BJ (cell line): ENCODE measurements at regions not wholly inside any gene's neighbourhood (a gene's known extent, or its start where the extent isn't known, plus 50 kb on each side); places are given as distances from the start of the nearest gene placed in this dataset.
"Not testable (repeated sequence)": the region's sequence is repeated elsewhere in the genome, so short reads cannot be mapped to it uniquely, and the experiment has no call there.

ENCODE experiments used
- CTCF ChIA-PET: fragments of 350-600 bp; formaldehyde crosslinking; extraction: SDS; loops from one replicate; lab custom pipeline; 2021; ENCODE audit warnings: antibody characterized with exemption, inconsistent platforms; lab: Yijun Ruan, JAX
- POLR2A ChIA-PET: fragments of 300-600 bp; sonication (Branson Sonifier 250); formaldehyde crosslinking; extraction: SDS; loops from one replicate; lab custom pipeline; 2021; ENCODE audit warnings: antibody characterized with exemption; lab: Charles Lee
- DNase-seq: peaks from one replicate; pipeline ENCODE4 v3.0.0-alpha.2; 2011; ENCODE audit warnings: low read depth
- H3K27me3 ChIP-seq: 2 replicates; pipeline ENCODE4 v1.6.0; 2011; ENCODE audit warnings: low read length; ENCODE audit not compliant: control insufficient read depth, insufficient read depth
- H3K36me3 ChIP-seq: 2 replicates; pipeline ENCODE4 v1.5.1; 2011; ENCODE audit warnings: low read length; ENCODE audit not compliant: control insufficient read depth, insufficient read depth
- H3K4me3 ChIP-seq: 2 replicates; pipeline ENCODE4 v1.5.1; 2011; ENCODE audit warnings: low read depth, mild to moderate bottlenecking, control low read depth, low read length

DNA sequence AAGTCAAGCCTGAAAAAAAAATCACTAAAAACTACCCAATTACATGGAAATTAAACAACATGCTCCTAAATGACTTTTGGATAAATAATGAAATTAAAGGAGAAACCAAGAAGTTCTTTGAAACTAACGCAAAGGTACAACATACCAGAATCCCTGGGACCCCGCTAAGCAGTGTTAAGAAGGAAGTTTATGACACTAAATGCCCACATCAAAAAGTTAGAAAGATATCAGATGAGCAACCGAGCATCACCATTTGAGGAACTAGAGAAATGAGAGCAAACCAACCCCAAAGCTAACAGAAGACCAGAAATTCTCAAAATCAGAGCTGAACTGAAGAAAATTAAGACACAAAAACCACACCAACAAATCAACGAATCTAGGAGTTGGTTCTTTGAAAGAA lies 173.5 kb downstream of the ZFY start:
- POLR2A ChIA-PET, H3K36me3 ChIP-seq, DNase-seq, H3K4me3 ChIP-seq, H3K27me3 ChIP-seq, CTCF ChIA-PET: not testable (repeated sequence)

GRCh38 chrY:3120234-3120633 lies 185.1 kb downstream of the ZFY start:
- H3K27me3 ChIP-seq, POLR2A ChIA-PET, H3K4me3 ChIP-seq, CTCF ChIA-PET, H3K36me3 ChIP-seq, DNase-seq: not testable (repeated sequence)

DNA sequence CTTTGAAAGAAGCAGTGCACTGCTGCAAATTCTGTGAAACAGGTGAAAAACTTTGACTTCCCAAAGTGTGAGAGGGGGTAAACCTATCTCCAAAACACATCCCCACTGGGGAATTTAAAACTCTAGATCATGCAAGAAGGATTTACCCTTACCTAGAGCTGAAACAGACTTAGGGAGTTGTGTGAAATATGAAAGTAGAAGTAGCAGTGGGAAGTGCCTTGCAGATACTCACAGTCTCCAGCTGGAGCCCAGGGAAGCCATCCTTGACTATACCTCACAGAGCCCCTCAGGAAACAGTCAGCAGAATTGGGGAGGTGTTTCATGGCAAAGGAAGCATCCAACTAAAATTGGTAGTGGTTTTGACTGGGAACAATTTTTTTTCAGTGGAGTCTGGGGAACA lies 185.5 kb downstream of the ZFY start:
- DNase-seq, H3K36me3 ChIP-seq, H3K4me3 ChIP-seq, POLR2A ChIA-PET, CTCF ChIA-PET, H3K27me3 ChIP-seq: not testable (repeated sequence)

DNA sequence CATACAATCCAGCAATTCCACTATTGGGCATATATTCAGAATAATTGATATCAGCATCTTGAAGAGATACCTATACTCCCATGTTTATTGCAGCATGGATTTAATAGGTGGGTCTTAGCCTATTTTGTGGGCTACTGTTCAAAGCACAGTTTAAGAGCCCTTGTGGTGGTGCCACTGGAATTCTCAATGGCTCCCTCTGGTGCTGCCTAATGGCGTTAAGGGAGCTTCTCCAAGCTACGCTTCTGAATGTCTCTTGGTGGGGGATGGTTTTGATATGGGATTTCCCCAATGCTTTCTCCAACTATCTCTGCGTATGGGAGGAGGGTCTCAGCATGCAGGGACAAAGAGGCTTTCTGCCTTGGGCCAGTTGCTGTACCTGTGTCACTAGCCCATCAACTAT lies 188.3 kb downstream of the ZFY start:
- DNase-seq, H3K27me3 ChIP-seq, H3K36me3 ChIP-seq, POLR2A ChIA-PET, CTCF ChIA-PET, H3K4me3 ChIP-seq: not testable (repeated sequence)

- DNase-seq, POLR2A ChIA-PET, CTCF ChIA-PET, H3K27me3 ChIP-seq, H3K36me3 ChIP-seq, H3K4me3 ChIP-seq: not testable (repeated sequence)
Observed at GRCh38 chrY:3171074-3171473, 235.9 kb downstream of the ZFY start.

- H3K36me3 ChIP-seq, DNase-seq, CTCF ChIA-PET, H3K27me3 ChIP-seq, H3K4me3 ChIP-seq, POLR2A ChIA-PET: not testable (repeated sequence)
Observed at GRCh38 chrY:3195035-3195434, 259.9 kb downstream of the ZFY start.

- CTCF ChIA-PET, DNase-seq, H3K36me3 ChIP-seq, H3K27me3 ChIP-seq, POLR2A ChIA-PET, H3K4me3 ChIP-seq: not testable (repeated sequence)
Observed at GRCh38 chrY:3202287-3202686, 267.1 kb downstream of the ZFY start.

DNA sequence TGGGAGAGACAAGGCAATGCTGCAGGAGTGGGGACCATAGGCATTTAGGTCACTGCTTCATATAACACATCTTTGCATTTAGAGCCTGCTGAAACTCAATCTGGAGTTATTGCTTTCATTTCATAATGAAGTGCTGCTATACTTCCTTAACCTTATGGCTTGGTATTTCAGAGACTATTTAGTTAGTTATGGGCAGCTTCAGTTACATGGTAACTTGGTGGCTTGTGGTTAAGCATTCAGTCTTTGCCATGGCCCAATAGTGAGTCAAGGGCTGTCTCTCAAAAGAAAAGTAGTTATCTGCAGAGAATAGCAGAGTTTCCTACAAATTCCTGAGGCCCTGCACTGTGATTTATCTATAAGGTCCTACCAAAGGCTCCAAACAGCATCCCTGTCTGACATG lies 271.6 kb downstream of the ZFY start:
- H3K27me3 ChIP-seq, POLR2A ChIA-PET, CTCF ChIA-PET, DNase-seq, H3K36me3 ChIP-seq, H3K4me3 ChIP-seq: not testable (repeated sequence)

DNA sequence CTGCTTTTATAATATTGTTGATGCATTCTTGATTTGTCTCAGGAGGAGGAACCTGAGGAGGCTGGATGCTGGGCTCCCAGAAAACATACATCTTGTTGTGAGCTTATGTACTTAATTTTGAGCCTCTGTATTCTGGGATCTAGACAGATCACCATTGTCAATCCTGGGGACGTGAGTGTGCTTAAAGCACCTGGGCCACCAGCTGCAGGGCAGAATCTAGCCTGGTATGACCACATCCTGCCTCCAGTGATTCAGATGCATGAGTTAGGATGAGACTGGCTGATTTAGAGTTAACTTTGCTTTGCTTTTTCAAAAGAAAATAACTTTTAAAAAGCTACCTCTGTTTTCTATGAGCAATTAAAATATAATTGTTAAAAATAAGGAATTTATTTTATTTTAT lies 278.0 kb downstream of the ZFY start:
- H3K4me3 ChIP-seq, POLR2A ChIA-PET, H3K36me3 ChIP-seq, DNase-seq, CTCF ChIA-PET, H3K27me3 ChIP-seq: not testable (repeated sequence)

GRCh38 chrY:3218134-3218533 lies 283.0 kb downstream of the ZFY start:
- H3K4me3 ChIP-seq, H3K36me3 ChIP-seq, CTCF ChIA-PET, POLR2A ChIA-PET, H3K27me3 ChIP-seq, DNase-seq: not testable (repeated sequence)

DNA sequence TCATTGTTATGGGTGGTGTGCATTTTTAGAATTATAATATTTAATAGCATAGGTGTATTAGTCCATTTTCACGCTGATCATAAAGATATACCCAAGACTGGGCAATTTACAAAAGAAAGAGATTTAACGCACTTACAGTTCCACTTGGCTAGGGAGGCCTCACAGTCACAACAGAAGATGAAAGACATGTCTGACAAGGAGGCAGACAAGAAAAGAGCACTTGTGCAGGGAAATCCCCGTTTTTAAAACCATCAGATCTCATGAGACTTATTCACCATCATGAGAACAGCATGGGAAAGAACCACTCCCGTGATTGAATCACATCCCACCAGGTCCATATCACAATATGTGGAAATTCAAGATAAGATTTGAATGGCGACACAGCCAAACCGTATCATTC lies 283.4 kb downstream of the ZFY start:
- POLR2A ChIA-PET, H3K36me3 ChIP-seq, DNase-seq, H3K4me3 ChIP-seq, H3K27me3 ChIP-seq, CTCF ChIA-PET: not testable (repeated sequence)

DNA sequence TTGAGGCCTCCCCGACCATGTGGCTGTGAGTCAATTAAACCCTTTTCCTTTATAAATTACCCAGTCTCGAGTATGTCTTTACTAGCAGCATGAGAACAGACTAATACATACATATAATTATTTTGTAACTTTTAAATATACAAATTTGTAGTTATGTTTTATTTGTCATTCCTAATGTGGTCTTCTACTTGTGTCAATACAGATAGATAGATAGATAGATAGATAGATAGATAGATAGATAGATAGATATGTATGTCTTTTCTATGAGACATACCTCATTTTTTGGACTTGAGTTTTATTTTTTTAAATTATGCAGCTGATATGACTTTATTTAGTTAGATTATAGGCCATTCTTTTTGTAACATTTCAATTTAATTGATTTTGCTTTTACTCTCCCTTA lies 316.0 kb upstream of the TGIF2LY start:
- H3K36me3 ChIP-seq, H3K4me3 ChIP-seq, CTCF ChIA-PET, H3K27me3 ChIP-seq, POLR2A ChIA-PET, DNase-seq: not testable (repeated sequence)

DNA sequence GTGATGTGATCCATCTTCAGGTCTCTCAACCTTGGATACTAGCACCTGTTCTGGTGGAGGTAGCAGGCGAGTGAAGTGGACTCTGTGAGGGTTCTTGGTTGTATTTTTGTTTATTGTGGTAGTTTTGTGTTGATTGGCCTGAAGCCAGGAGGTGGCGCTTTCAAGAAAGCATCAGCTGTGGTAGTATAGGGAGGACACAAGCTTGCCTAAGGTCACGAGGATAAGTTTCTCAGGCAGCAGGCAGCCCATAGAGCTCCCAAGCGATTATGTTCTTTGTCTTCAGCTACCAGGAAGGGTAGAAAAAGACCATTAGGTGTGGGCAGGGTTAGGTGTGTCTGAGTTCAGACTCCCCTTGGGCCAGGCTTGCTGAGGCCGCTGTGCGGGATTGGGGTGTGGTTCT lies 290.8 kb upstream of the TGIF2LY start:
- CTCF ChIA-PET, POLR2A ChIA-PET, H3K27me3 ChIP-seq, DNase-seq, H3K36me3 ChIP-seq, H3K4me3 ChIP-seq: not testable (repeated sequence)

GRCh38 chrY:3297235-3297634 lies 281.6 kb upstream of the TGIF2LY start:
- POLR2A ChIA-PET, H3K4me3 ChIP-seq, CTCF ChIA-PET, H3K36me3 ChIP-seq, DNase-seq, H3K27me3 ChIP-seq: not testable (repeated sequence)
